GM18508 (cell line): ENCODE measurements at regions not wholly inside any gene's neighbourhood (a gene's known extent, or its start where the extent isn't known, plus 50 kb on each side); places are given as distances from the start of the nearest gene placed in this dataset.
A peak's percentile ranks its signal among the peaks of the same experiment; 100 is the strongest.

ENCODE experiments used
- ATAC-seq: cut with Tn5 transposase; IDR thresholded peaks from one replicate; pipeline ENCODE4 v1.9.1; 2021; ENCODE audit warnings: moderate number of reproducible peaks; ENCODE audit not compliant: insufficient read depth, unreplicated experiment

DNA sequence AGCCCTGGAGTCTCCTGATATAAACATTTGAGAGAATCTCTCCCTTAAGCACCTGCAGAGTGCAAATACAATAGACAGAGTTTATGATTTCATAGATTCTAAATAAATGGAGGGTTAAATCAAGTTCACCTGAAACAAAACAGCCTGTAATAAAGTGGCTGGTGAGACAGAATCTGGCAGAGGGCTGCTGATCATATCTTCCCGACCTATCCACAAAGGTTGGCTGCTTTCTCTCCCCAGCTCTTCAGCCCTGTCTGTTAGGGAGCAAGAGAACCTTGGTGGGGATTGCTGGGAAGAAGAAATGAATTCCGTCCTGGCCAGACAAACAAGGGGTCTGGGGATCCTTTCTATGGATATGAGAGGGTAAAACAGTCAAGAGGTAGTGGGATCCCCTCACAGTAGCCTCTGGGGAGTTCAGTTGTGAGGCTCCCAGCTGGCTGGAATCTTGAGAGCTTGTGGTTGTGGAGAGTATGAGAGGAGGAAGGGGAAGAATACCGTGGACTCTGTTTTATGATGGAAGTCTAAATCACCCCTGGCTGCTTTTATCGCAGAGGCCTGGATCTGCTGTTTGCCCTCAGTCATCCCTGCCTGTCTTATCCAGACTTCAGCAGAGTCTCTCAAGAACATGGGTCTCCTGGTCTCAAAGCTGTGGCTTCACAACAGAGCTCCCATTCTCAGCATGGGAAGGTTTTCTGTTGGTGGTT lies 451.3 kb downstream of the NTRK3 start:
- ATAC-seq, result no peak

GRCh38 chr15:87804451-87804850 lies 452.1 kb downstream of the NTRK3 start:
- no peak for ATAC-seq

- ATAC-seq, result no peak
Observed at GRCh38 chr15:87799838-87800237, 456.7 kb downstream of the NTRK3 start.

- no peak for ATAC-seq
Observed at GRCh38 chr15:87799428-87799827, 457.1 kb downstream of the NTRK3 start.

- ATAC-seq, result no peak
Observed at GRCh38 chr15:87793725-87794124, 462.8 kb downstream of the NTRK3 start.

- no peak for ATAC-seq
Observed at GRCh38 chr15:87792250-87793040, 464.1 kb downstream of the NTRK3 start.

- ATAC-seq, result no peak
Observed at GRCh38 chr15:87781959-87782625, 474.4 kb downstream of the NTRK3 start.

DNA sequence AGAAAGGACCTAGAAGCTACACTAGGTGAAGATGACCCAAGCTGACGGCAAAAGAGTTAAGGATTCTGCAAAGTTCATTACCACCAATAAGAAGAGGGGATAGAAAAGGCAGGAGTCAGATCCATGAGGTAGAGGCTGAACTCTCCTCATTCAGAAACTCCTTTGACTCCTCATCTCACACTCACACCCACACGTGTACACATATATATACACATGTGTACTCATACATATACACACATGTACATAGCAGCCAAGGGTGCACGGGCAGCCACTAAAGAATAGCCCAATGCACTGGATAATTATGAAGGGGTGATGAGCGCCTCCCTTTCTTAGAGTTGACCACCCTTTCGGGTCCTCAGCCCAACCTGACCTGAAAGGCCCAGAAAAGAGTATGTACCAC lies 476.8 kb downstream of the NTRK3 start:
- no peak for ATAC-seq

- no peak for ATAC-seq
Observed at GRCh38 chr15:87778358-87778757, 478.2 kb downstream of the NTRK3 start.

DNA sequence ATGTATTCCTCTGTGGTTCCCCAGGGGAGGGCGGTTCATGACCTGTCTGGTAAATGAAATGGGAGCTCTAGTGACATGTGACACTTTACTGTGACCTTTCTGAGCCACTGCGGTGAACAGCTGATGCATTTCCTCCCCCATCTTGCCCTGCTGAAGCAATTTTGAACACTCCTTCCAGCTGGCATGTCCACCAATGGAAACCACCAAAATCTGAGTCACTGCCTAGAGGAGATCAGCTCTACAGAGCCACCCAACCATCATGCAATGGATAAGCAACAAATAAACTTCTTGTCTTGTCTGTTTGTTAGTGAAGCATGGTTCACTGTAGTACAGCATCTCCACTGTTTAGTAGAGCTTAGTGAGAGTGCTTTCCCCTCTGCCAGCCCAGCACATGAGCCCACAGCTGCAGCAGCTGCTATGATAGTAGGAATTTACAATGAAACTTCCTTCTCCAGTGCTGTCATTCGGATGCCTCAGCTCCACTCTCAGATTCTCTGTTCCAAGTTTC lies 479.4 kb downstream of the NTRK3 start:
- no peak for ATAC-seq

DNA sequence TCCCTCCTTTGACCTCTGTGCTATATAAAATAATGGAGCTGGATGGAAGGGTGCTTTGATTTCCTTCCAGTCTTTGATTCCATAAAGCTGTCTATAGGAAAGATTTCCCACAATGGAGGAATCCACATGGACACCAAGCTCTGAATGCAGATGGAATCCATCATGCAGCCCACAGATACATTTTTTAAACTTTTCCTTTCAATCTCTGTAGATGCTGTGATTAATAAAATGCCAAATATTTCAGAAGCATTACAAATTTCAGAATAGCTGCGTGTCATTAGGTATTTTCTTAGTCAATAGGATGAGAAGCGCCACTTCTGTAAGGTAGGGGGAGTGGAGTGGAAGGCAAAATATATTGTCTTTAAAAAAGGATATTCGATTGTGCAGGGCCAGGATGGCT lies 489.0 kb downstream of the NTRK3 start:
- no peak for ATAC-seq

DNA sequence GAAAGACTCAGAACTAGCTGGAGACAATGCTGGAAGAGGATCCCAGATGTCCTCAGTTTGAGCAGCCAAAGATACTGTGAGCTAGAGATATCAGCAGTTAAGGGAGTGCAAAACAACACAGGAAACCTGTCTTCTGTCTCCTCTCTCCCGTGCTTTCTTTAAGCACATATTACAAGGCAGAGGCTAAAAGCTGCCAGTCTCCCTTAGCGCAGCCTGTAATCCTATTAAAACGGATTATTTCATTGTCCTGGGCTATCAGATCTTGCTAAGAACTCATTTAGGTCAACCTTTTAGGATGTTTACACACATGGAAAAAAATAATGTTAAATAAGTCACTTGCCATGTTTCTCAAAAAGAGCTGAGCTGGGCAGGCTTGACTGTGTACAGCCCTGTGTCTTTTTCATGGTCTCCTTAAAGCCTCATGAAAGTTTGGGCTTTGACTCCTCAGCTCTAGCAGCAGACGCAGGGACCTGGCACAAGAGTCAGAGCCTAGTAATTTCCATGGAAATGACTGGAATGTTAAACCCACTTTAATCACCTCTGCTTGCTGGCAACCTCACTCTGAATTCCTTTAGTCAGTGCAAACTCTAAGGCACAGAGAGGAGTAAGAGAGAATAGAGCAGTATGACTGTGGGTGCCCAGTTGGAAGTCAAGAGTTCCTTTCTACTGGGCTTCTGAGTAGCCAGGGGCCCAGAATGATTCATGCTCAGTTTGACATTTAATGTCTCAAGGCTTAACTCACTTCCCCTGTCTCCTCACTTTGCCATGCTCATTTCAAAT lies 491.9 kb downstream of the NTRK3 start:
- no peak for ATAC-seq

DNA sequence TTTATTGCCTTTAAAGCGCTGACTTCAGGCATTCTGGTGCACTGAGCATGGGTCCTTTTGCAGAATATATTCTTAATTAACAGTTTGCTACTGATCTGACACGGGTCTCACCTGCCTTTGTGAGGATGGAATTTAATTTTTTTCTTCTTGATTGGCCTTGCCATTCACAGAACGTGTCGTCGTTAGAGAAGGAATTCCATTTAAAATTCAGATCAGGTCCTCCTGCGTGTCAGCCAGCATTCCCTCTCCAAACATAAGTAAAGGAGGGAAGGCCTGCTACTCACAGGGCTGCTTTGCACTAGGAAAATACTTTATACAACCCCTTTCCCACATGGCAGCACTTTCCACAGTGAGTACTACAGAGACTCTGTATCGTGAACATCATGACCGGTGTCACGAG lies 492.7 kb downstream of the NTRK3 start:
- ATAC-seq, result no peak

GRCh38 chr15:87761736-87762509 lies 494.6 kb downstream of the NTRK3 start:
- ATAC-seq, result peak; percentile 86

DNA sequence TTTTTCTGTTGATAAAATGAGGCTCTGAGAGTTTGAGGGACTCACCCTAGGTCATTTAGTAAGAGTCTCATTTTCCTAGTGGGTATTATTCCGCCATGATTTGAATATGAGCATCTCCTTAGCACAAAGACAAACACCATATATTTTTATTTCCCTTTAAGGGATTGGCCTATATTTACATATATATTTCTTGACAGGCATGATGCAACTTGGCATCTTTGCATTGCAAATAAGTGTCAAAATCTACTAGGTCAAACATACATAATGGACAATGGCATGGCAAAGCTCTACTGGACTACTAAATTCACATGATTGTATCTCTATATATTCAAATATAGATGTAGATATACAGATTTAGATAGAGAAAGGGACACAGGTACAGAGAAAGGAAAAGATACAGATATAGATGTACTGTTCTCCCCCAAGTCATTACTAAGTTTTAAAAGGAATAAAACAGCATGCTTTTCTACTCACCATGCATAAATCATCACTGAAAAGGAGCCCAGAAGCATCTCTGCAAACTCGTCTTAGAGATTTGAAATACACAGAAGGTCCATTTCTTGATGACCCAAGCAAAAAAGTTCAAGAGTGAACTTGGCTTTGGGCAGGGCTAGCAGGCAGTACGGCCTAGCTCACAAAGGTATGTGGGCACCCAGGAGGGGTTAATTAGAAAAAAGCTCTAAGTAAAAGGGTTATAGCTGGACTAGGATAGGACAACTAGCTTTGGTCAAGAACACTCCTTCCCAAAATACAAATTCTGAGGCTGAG lies 495.8 kb downstream of the NTRK3 start:
- no peak for ATAC-seq

GRCh38 chr15:87758794-87759418 lies 497.6 kb downstream of the NTRK3 start:
- ATAC-seq, result no peak

DNA sequence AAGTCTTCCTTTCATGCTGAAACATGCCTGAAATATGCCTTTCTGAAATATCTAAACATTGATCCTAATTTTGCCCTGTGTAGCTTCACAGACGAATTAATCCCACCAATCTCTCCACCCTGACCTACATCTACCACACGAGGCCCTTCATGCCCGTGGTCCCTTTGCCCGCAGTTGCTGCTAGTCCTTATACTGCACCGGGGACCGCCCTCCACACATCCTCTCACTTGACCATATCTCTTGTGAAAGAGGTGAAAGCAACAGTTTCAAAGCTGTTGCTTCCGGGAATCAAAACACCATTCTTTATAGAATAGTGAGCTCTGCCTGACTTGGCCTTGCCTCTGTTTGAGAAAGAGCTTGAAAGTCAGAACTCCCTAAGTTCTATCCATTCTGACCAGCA lies 499.5 kb downstream of the NTRK3 start:
- ATAC-seq, result no peak

DNA sequence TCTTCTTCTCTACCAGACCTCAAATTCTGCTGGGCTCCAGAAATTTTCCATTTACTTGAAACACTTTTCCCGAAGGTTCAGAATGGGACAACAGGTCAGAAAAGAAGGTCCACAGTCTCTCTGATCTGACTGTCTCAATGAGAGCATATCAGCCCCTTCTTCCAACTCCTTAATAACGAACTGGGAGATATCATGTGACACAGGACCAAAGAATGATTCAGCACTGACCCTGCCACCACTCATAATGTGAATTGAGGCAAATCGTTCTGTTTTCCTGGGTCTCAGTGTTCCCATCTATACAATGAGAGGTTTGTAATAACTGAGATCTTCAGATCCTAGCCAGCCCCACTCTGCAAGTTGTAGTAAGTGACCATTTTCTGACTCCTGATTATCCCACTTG lies 500.5 kb downstream of the NTRK3 start:
- no peak for ATAC-seq
